Hematopoietic multipotent progenitor cell treated with erythropoietin and hydrocortisone succinate and interleukin-3 and kit ligand, for 8 days (in vitro differentiated cells): ENCODE measurements at regions not wholly inside any gene's neighbourhood (a gene's known extent, or its start where the extent isn't known, plus 50 kb on each side); places are given as distances from the start of the nearest gene placed in this dataset.

Experiments used
- DNase-seq: peaks from one replicate; pipeline ENCODE4 v3.0.0-alpha.2; 2015

DNA sequence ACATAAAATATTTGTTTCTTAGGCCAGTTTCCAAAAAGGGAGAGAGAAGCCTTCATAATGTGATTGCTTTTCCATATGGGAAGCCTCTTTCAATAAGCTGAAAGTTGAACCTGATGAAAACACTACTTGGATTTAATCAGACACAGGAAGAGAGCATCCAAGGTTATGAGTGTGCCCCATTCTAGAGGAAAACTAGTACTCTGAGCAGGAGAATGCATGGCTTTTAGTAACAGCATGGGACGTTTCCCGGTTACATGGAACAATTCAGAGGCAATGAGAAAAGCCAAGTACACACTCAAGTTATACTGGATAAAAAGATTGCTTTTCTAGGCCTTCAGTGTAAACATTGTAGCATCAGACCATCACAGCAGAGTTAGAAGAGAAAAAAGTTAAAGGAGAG, 315.8 kb downstream of the ZNF516 start:
- no peak for DNase-seq

DNA sequence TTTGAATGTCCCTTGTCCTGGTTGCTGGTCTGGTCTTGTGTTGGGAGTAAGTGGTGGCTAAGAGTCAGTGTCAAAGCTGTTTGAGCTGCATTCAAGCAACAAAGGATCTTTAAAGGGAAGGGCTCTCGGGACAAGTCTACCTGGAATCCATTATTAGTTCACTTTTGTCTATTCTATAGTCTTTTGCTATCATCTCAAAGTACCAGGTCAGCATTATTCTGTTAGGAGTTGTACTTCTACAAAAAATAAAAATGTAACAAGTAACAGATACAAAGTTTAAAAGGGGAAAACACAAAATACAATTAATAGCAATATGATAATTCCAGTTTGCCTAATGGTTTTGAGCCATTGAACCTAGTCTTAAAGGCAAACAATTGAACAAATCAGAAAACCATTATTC, 317.9 kb downstream of the ZNF516 start:
- DNase-seq = no peak

DNA sequence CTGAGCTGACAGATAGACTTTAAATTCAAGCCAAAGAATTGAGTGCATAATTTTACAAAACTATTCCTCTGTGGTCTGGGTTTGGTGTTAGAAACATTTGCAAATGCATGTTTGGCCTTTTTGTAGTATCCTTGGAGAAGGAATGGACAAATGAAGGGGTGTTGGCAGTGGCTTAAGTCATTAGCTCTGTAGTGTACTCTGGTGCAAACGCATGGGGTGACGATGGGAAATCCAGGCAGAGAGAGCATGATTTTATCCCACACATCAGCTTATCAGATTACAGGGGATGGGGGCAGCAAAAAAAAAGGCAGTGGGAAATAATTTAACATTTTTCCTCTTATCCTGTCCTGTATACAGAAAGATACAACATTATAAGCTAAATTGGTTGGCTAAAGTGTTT, 320.6 kb downstream of the ZNF516 start:
- no peak for DNase-seq

DNA sequence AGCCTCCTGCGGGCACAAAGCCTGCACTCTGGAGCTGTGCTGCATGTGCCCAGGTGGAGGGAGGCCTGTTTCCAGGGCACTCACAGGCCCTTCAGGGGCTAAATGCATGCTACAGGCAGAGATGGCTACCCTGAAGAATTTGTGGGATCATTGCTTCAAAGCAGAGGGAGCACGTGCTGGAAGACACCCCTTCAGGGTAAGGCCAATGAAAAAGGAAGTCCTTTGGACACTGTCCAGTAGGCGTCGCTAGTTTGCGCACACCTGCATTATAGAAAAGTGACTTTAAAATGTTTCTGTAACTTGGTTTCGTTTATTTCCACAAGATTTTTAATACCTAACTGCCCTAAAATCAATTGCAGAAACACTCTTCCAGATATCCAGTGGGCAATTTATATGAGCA, 325.3 kb downstream of the ZNF516 start:
- DNase-seq = no peak

DNA sequence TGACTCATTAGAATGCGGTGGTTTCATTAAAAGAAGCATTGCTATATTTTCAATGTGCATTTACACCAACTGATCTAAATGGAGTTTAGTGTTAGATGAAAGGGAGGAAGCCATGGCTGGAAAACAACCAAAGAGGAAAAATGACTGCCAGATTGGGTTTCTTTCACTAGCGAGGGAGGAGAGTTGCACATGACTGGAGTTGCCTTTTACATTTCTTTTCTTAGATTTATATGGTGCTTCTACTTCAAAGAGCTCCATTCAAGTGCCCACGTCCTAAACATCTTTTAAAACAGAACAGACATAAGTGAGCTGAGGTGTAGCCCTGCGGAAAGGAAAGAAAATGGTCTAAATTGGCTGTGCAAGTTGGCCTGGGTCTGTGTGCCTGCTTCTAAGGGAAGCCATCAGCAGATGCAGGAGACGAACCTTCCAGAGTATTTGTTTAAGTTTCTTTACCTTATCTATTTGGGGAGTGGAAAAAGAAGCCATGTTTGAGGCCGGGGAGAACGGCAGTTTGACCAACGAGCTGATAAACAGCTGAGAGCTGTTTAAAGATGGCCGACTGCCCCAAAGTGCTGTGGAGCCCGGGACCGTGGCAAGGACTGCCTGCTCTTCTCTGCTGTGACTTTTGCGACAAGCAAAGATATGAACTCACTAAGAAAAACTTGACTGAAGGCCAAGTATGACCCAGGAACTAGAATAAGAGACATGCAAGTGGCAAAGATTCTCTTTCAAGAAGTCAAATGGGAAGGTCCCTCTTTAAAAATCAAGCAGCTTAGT, 327.0 kb downstream of the ZNF516 start:
- DNase-seq = no peak

DNA sequence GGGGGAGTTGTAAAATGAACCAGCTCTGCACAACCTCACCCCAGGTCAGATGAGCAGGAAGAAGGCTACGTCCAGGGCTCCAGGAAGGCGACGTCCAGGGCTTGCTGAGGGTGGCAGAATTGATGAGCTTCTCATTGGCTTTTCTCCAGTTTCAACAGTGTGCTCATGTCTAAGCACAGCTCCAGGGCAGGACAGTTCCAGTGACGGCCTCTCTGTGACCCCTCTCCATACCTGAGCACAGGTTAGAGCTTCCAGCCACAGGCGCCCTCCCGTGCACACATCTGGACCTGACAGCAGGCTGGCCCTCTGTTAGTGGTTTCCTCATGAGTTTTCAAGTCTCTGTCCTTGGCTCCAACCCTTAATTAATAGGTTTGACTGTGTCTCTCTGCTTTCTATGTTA, 327.6 kb downstream of the ZNF516 start:
- no peak for DNase-seq

DNA sequence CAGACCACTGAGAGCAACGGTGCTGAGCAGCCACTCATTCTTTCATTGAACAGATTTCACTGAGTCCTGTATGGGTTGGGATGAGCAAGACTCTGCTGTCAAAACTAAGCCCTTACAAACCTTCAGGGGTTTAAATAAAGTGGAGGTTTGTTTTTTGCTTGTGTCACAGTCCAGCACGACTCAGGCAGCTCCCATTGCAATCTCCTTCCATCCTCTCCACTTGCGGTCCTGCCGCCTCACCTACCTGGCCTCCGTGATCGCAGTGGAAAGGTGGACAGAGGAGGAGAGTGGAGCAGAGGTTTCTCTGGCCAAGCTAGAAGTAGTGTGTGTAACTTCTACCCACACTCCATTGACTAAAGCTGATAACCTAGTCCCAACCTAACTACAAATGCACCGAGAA, 332.2 kb downstream of the ZNF516 start:
- DNase-seq = no peak

DNA sequence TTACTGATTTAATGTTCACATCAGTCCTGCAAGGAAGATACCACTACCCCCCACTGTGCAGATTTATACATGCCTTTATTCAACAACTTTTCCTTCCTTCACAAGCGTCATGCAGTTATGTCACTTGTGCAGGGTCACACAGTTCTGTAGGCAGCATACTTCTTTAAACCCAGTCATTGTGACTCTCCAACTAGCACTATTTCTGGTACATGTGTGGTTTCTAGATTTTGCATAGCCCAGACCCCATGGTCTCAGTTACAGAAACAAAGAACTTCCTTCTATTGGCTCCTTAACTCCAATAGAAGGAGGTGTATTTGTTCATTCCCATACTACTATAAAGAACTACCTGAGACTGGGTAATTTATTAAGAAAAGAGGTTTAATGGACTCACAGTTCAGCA, 333.1 kb downstream of the ZNF516 start:
- no peak for DNase-seq

DNA sequence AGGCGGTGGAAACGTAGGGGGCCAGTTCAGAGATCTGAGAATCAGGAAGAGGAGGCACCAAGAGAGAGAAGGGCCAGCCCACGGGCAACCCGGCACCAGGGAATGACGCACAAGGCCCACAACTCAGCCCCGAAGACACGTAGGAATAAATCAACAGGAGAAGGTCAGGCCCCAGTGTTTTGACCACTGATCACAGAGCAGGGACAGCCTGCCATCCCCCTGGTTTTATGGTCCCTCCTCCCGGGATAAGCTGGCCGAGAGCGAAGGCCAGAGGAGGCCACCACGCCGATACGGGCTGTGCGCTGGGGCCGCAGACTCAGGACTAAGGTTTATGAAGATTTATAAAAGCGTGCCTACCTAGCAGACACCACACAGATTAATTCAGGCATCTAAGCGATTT, 341.4 kb downstream of the ZNF516 start:
- DNase-seq = no peak

DNA sequence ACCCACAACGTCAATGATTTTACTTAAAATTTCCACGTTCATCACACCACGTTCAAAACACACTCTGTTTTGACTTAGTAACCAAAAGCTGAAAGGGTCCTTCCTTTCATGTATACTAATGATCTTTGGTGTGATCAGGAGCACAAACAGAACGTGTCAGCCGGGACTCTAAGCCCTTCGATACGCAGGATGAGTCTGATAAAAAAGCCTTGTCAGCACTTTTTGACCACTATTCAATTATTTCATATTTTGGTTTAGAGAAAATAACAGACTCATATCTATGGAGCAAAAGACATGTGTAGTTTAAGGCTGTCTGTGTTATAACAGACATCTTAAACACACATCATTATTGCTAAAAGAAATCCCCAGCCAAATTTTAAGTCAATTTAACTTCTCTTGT, 345.3 kb downstream of the ZNF516 start:
- DNase-seq = no peak

DNA sequence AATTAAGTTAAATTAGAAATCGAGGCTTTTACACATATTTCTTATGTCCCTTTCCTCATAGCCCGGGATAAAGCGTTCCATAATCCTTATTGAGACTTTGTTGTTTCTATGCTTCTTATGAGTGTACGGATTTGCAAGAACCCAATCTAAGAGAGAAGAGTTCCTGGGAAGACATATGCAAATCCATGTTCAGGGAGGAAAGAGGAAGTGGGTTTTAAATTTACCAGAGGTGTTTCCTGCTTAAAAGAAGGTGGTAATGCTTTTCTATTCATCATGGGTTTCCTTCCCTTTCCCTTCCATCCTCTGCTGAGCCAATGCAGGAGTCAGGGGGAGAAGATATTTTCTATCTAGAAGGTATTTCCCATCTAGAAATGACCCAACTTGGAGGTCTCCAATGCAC, 345.8 kb downstream of the ZNF516 start:
- no peak for DNase-seq

DNA sequence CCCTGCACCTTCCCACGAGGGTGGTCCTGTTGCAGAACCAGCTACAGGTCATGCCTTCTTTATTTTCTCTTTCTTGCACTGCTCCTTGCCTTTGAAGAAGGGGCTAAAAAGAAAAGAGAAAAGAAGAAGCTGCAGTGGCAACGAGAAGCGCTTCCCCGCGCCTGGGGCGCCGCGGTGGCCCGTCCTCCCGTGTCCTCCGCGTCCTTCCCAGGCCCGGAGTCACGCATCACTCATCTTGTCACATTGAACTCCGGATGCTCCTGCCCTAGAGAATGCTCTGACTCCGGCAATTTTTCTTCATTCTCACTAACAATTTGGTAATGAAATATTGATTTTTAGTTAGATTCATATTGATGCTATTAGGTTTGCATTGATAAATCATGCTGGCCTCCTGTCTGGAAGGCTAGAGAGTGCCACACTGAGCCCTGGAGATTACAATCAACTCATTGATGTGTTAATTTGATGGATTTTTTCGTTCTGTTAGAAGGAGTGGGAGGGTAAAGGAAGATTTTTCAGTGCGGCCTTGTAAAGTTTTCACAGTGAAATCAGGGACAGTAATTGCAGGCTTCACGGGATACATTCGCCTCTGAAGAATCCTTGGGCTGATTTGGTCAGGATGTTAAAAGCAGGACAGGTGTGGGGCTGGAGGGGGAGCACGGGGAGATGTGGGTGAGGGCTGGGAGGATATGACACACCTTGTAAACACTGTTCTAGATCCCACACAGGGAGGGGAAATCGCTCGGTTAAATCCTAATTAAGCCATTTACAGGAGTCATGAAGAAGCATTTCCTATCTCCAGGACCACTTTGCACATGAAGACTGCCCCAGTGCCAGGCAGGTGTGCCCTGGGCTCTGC, 349.3 kb downstream of the ZNF516 start:
- DNase-seq = no peak

DNA sequence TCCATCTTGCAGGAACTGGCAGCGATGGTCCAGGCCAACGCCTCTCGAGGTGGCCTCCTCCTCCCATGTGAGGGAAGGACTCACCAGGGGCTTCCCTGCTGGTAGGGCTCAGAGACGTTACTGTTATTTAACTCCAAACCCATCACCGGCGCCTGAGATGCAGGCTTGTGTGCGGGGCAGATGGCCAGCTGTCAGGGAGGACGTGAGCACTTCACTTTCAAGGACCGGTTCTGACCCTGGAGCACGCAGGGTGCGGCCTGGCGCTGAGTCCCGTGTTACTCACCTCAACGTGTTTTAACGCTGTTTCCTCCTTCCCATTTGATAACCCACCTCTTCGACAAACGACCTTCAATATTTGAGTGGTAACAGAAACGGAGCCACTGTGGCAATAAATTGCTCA, 350.2 kb downstream of the ZNF516 start:
- no peak for DNase-seq

DNA sequence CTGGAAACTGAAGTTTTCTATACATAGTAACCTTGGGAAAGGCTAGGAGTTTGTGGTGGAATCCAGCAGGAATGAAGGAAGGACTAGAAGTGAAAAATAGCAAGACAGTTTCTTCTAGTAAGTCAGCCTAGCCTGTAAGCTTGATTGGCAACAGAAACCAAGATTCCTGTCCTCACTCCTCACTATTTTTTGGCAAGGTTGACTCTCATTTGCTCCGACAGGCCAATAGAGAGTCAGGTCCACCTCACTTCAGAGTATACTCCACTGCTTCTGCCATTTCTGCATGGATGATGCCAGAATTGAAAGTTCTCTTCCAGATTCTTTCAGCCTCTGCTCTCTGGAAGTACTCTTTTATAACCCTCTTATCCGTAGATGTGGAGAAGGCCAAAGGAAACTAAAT, 352.4 kb downstream of the ZNF516 start:
- no peak for DNase-seq

DNA sequence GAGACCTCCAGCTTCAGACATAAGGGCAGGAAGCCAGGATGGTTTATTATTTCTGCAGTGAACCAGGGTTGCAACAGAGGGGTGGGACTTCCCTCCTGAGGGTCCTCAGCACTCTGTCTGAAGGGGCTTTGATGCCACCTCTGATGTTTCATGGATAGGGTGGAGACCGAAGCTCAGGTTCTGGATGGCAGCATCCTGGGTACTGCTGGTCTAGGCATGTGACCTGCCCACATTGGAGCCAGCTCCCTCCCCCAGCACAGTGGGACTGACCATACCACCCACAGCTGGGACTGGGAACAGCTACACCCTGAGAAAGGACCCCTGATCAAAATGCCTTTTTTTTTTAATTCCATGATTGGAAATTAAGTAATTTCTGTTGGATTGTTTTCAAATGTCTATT, 355.2 kb downstream of the ZNF516 start:
- no peak for DNase-seq

DNA sequence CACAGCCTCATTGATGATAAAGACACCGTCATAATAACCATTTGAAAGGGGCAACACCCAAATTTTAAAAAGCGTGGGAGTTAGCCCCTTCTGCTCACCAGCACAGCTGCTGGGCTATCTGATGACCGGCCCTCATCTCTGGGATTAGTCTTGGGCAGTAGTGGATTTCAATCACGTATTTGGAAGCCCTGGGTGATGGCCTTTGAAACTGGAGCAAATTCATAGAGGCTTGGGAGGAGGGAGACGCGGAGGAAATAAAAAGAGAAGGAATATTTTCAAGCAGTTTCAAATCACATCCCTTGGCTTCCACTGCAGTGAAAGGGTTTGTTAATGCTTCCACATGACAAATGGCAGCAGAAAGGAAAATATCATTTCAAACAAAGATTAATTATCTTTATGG, 357.8 kb downstream of the ZNF516 start:
- DNase-seq = no peak

DNA sequence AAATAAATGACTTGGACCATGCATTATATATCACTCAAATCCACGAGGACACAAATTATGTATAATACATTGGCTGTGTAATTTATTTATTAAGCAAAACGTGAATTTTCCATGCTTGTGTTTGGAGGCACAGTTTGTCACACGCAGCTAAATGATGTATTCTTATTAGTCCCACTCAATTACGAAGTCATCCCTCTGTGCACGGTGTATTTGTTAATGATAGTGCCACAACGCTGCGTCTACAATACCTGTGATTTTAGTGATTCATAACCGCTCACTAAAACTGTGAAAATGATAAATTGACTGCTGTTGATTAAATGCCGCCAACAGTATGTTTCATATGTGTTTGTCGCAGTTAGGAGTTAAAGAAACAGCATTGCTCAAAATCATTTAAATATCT, 358.3 kb downstream of the ZNF516 start:
- no peak for DNase-seq

DNA sequence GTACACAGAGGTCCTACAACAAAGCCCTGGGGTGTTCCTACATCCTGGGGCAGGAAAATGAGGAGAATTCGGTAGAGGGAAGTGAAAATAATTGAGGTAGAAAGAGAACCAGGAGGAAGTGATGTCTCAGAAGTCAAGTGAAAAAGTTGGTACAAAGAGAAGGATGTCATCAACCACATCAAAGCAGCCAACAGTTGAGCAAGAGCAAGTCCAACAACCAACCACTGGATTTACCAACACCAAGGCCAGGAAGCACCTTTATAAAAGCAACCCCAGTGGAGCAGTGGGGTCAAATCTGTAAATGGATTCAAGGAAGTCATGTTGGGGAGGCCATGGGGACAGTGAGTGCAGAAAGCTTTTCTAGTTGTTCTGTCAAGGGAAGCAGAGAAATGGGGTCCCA, 360.4 kb downstream of the ZNF516 start:
- no peak for DNase-seq

DNA sequence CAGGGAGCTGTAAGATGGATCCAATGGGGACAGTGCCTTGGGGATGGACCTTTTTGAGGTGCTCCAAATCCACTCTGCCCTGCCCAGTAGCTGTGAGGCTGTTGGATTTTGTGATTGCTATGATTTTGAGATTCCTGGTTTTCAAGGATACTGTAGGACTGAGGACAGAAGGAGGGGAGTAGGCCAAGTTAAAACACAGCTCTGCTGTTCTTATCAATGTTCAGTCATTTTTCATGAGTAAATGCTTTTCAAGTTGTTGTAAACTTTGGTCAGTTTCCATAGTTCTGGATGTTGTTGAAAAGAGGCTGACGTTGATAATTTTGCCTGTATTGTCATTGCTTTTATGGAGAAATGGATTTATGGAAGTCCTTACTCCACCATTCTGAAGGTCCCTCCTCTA, 361.2 kb downstream of the ZNF516 start:
- no peak for DNase-seq

DNA sequence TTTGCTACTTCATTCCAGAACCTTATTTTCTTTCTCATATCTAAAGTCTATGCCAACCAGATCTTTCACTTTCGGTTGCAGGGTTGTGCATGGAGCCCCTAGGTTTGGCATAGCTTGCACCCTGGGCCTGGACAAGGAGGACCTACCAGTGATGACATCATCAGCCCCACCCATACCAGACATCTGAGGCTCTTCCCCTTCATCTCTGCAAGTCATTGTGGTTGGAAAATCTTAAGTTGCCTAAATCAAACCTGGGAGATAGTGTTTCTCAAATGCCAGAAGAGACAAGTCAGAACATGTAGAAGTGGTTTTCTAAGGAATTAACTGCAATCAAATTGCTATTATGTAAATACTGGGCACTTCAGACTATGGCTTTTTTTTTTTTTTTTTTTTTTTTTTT, 363.3 kb downstream of the ZNF516 start:
- no peak for DNase-seq

DNA sequence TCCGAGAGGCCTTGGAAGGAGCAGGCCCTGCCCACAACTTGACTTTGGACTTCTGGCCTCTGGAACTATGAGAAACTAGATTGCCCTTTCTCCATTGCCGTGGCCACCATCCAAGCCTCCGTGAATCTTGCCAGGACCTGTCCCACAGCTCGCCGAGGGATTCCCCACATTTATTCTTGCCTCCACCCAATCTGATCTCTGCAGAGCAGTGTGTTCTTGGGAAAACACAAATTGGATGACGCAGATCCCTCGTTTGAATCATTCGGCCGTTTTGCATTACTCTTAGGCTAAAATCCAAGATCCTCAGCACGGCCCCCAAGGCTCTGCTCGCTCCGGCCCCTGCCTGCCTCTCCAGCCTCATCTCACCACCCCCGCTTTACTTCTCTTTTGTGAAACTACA, 364.2 kb downstream of the ZNF516 start:
- no peak for DNase-seq

DNA sequence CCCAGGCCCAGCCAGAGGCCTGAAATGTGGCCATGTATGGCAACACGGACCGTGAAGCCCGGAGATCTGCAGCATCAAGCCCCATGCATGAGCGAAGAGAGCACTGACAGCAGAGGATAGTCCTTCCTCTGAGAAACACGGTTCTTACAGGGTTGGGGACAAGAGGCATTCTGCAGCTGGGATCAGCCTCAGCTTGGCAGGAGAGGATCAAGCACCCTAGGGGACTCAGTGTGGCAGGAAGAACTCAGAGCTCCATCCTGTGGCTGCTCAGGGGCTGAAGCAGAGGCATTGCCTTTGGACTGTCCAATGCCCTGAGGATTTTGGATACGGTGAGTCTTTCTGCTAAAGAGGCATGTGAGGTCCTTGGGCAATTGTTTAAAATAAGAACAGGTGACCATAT, 368.7 kb downstream of the ZNF516 start:
- DNase-seq = no peak

DNA sequence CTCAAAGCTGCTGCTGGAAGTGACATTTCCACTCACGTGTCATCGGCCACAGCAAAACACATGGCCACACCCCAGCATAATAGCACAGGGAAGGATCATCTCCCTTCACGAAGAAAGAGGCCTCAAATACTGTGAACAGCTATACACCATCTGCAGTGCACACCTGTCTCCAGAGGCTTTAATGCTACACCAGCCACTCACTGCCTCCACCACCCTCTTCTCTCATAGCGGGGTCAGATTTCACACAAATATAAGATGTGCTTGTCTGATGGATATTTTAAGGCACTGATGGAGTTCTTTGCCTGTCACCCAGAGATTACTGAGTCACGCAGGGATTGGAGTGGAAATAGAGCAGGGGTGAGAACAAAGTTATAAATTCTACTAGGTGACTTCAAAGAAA, 374.0 kb downstream of the ZNF516 start:
- DNase-seq = no peak

DNA sequence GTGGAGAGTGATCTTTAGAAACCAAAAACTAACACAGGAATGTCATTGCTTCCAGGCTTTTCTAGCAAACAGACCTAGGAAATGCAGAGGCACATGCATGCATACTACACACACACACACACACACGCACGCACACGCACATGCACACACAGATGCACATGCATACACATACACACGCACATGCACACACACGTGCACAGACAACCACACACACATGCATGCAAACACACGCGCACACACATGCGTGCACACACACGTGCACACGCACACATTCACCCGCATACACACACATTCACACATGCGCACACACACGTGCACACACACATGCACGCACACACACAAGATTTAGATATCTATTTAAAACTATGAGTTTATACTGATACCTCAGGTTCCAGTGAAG, 379.5 kb downstream of the ZNF516 start:
- DNase-seq = no peak

DNA sequence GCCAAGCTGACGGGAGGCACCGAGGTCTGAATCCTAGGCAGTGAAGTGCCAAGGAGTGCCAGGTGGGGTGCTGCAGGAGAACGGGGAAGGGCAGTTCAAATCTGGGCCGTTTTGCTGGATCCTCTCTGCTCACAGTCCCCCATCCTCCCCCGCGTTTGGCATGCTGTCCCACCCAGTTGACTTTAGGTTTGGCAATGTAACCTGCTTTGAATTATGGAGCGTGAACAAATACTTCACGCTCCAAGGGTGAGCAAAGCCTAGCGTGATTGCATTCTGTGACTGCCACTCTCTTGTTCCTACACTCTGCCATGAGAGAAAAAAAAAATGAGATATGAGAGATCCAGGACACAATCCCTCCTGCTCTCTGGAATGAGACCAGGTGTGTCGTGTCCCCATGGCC, 381.9 kb downstream of the ZNF516 start:
- DNase-seq = no peak
